RWPE2 (cell line): ENCODE measurements at regions not wholly inside any gene's neighbourhood (a gene's known extent, or its start where the extent isn't known, plus 50 kb on each side); places are given as distances from the start of the nearest gene placed in this dataset.
A peak's percentile ranks its signal among the peaks of the same experiment; 100 is the strongest.

ENCODE experiments used
- ATAC-seq: fragments of 200-7000 bp; cut with Tn5 transposase; 3 replicates; pipeline ENCODE4 v1.9.1; 2021; ENCODE audit warnings: low read depth
- DNase-seq: peaks from one replicate; pipeline ENCODE4 v3.0.0-alpha.2; 2020; ENCODE audit warnings: low spot score
- H3K27ac ChIP-seq: fragments of 450-650 bp; 2 replicates; pipeline ENCODE4 v1.5.1; 2017; ENCODE audit warnings: mild to moderate bottlenecking; ENCODE audit not compliant: poor library complexity, severe bottlenecking
- H3K27me3 ChIP-seq: fragments of 250-450 bp; sonication (Bioruptor Pico); 2 replicates; pipeline ENCODE4 v1.5.1; 2021; ENCODE audit warnings: mild to moderate bottlenecking, moderate library complexity; ENCODE audit not compliant: insufficient read depth, poor library complexity, severe bottlenecking
- H3K36me3 ChIP-seq: fragments of 250-450 bp; sonication (Bioruptor Pico); 2 replicates; pipeline ENCODE4 v1.5.1; 2020; ENCODE audit warnings: low read depth, mild to moderate bottlenecking, moderate library complexity
- H3K4me1 ChIP-seq: fragments of 250-450 bp; sonication (Bioruptor Pico); 2 replicates; pipeline ENCODE4 v1.5.1; 2021; ENCODE audit warnings: mild to moderate bottlenecking, moderate library complexity; ENCODE audit not compliant: insufficient read depth, poor library complexity, severe bottlenecking
- H3K4me3 ChIP-seq: fragments of 250-450 bp; sonication (Bioruptor Pico); 2 replicates; pipeline ENCODE4 v1.5.1; 2021; ENCODE audit warnings: mild to moderate bottlenecking, moderate library complexity; ENCODE audit not compliant: severe bottlenecking
- H3K9me3 ChIP-seq: fragments of 250-450 bp; sonication (Bioruptor Pico); 2 replicates; pipeline ENCODE4 v1.5.1; 2021; ENCODE audit warnings: mild to moderate bottlenecking, moderate library complexity; ENCODE audit not compliant: severe bottlenecking
- CTCF ChIP-seq: fragments of 450-650 bp; IDR thresholded peaks from one replicate; pipeline ENCODE4 v1.5.1; 2017; ENCODE audit warnings: mild to moderate bottlenecking, moderate library complexity; ENCODE audit not compliant: poor library complexity, severe bottlenecking

DNA sequence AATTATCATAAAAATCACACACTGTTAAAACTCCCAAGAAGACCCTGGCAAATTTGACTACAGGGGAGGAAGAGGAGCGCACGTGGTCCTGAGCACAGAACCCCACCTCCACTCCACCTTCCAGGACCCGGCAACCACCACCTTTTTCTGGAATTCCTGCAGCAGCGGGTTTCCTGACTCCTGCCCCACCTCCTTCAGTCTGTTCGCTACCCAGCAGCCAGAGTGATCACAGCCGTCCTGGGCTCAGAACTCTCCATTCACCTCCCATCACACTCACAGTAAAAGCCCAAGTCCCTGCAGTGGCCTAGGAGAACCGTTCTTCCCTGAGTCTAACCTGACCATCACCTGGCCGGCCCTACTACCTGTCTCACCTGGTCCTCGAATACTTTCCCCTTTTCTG lies 107.4 kb upstream of the FAM204A start:
- no peak for ATAC-seq

DNA sequence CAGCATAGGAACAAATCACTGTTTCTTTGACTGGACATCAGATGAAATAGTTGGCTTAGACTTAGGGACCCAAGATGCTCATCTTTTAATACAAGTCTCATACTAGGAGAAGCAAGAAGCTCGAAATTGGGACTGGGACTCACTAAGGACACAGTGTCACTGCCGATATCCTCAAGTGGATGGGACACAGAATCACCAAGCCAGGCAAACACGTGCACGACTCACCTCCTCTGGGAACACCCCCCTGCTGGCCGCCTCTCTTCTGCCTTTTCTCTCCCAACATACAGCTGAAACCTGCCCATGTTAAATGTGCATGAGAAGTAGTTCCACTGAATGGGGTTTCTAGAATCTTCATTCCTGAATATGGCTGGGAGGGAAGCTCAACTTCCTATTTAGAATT lies 106.6 kb upstream of the FAM204A start:
- no peak for TF ChIP-seq CTCF
- Histone ChIP-seq H3K9me3 (no peaks in the 10 kb centered on the region), H3K4me1 (no peaks in the 10 kb centered on the region), H3K4me3 (no peak overlapping the region), H3K36me3 (no peaks in the 10 kb centered on the region), H3K27me3 (no peaks in the 10 kb centered on the region), H3K27ac (no peak overlapping the region)
- ATAC-seq (no peak), DNase-seq (no peak)

More for the DNA sequence above, 107.4 kb upstream of the FAM204A start:
- H3K27ac ChIP-seq, result no peak overlapping the region
- H3K4me3 ChIP-seq, result no peak overlapping the region
- no peaks in the 10 kb centered on the region for H3K27me3 ChIP-seq
- no peaks in the 10 kb centered on the region for H3K36me3 ChIP-seq
- no peaks in the 10 kb centered on the region for H3K9me3 ChIP-seq
- DNase-seq, result no peak
- no peak for TF ChIP-seq CTCF
- H3K4me1 ChIP-seq, result no peaks in the 10 kb centered on the region

GRCh38 chr10:118447478-118448270 lies 105.5 kb upstream of the FAM204A start:
- DNase-seq (peak; percentile 61), ATAC-seq (peak; percentile 59; the same call in 2 of the 3 replicates)
- H3K27me3 ChIP-seq, result no peaks in the 10 kb centered on the region

DNA sequence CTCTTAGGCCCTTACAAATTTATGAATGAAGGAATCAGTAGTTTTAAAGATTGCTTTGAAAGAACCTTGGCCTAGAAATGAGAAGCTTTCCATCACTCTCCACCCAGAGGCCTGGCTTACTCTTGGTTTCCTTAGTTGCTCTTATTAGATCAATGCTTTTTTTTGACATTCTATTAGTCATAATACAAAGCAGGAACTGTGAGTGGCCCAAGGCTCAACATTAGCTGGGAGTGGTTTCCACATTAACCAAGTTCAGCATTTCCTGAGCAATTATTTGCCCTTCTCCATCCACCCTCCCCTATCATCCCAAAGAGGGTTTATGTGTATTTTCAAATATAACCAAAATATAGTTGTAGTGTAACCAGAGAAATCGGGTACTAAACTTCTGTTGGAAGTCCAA lies 103.4 kb upstream of the FAM204A start:
- TF ChIP-seq CTCF, result no peak
- Histone ChIP-seq H3K4me3 (no peak overlapping the region), H3K36me3 (no peaks in the 10 kb centered on the region), H3K27me3 (no peaks in the 10 kb centered on the region), H3K27ac (no peak overlapping the region), H3K9me3 (no peaks in the 10 kb centered on the region), H3K4me1 (no peaks in the 10 kb centered on the region)
- no peak for DNase-seq
- no peak for ATAC-seq

More at GRCh38 chr10:118447478-118448270, 105.5 kb upstream of the FAM204A start:
- Histone ChIP-seq H3K4me3 (no peak overlapping the region), H3K4me1 (no peaks in the 10 kb centered on the region), H3K36me3 (no peaks in the 10 kb centered on the region), H3K9me3 (no peaks in the 10 kb centered on the region), H3K27ac (no peak overlapping the region)
- TF ChIP-seq CTCF, result no peak

GRCh38 chr10:118444069-118444468 lies 101.9 kb upstream of the FAM204A start:
- H3K4me1 ChIP-seq, result no peaks in the 10 kb centered on the region
- no peak for ATAC-seq
- H3K27me3 ChIP-seq, result no peaks in the 10 kb centered on the region

More at GRCh38 chr10:118444069-118444468, 101.9 kb upstream of the FAM204A start:
- Histone ChIP-seq H3K27ac (no peak overlapping the region), H3K4me3 (no peak overlapping the region), H3K9me3 (no peaks in the 10 kb centered on the region), H3K36me3 (no peaks in the 10 kb centered on the region)
- no peak for TF ChIP-seq CTCF
- DNase-seq, result no peak
